Stomach (tissue), 4 donors: ENCODE measurements at regions not wholly inside any gene's neighbourhood (a gene's known extent, or its start where the extent isn't known, plus 50 kb on each side); places are given as distances from the start of the nearest gene placed in this dataset.
"Not testable (repeated sequence)": the region's sequence is repeated elsewhere in the genome, so short reads cannot be mapped to it uniquely, and the experiment has no call there.

ENCODE experiments used
- POLR2A ChIP-seq, 4 donors: fragments of 450-650 bp; IDR thresholded peaks; one replicate each; pipeline ENCODE4 v1.6.1; 2016; ENCODE audit warnings: antibody characterized with exemption in 4 of 4, control low read depth in 2 of 4, mild to moderate bottlenecking in 1 of 4, moderate library complexity in 1 of 4
- POLR2AphosphoS5 ChIP-seq, 3 donors: sonication (generic); formaldehyde crosslinking; IDR thresholded peaks; one replicate each; pipeline ENCODE4 v1.6.1; 2016; ENCODE audit warnings: antibody characterized with exemption in 3 of 3
- TF ChIP-seq, protein P1 (sequence below), 7 experiments: fragments of 450-650 bp in 4 of 7; fragments of 200-600 bp in 3 of 7; sonication (generic) in 3 of 7; IDR thresholded peaks; one replicate each; pipeline ENCODE4 v1.5.1; 2016 to 2019; ENCODE audit warnings: antibody characterized with exemption in 7 of 7, control low read depth in 2 of 7, mild to moderate bottlenecking in 1 of 7

DNA sequence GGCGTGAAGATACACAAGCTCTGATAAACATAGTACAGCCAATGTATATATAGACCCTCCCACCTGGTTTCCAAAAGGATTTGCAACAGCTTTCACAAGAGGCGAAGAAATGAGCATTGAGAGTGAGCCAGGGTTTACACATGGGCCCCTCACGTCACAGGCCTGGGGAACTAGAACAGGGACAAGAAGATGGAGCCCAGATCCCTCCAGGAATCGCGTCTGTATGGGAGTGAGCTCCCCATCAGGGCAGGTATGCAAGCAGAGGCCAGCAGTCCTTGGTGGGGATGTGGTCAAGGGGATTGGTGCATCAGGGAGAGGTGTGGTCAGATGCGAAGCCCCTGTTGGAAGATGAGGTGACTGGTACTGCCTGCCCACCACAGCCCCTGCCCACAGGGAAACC is 75.9 kb downstream of the KCNJ18 start:
- TF ChIP-seq, protein P1, sequence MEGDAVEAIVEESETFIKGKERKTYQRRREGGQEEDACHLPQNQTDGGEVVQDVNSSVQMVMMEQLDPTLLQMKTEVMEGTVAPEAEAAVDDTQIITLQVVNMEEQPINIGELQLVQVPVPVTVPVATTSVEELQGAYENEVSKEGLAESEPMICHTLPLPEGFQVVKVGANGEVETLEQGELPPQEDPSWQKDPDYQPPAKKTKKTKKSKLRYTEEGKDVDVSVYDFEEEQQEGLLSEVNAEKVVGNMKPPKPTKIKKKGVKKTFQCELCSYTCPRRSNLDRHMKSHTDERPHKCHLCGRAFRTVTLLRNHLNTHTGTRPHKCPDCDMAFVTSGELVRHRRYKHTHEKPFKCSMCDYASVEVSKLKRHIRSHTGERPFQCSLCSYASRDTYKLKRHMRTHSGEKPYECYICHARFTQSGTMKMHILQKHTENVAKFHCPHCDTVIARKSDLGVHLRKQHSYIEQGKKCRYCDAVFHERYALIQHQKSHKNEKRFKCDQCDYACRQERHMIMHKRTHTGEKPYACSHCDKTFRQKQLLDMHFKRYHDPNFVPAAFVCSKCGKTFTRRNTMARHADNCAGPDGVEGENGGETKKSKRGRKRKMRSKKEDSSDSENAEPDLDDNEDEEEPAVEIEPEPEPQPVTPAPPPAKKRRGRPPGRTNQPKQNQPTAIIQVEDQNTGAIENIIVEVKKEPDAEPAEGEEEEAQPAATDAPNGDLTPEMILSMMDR (IDR thresholded peaks at IDR 0.05), result not testable (repeated sequence)
- TF ChIP-seq POLR2AphosphoS5, POLR2A (IDR thresholded peaks at IDR 0.05): not testable (repeated sequence)
